ENCODE measurements at regions not wholly inside any gene's neighbourhood (a gene's known extent, or its start where the extent isn't known, plus 50 kb on each side); places are given as distances from the start of the nearest gene placed in this dataset.

DNA sequence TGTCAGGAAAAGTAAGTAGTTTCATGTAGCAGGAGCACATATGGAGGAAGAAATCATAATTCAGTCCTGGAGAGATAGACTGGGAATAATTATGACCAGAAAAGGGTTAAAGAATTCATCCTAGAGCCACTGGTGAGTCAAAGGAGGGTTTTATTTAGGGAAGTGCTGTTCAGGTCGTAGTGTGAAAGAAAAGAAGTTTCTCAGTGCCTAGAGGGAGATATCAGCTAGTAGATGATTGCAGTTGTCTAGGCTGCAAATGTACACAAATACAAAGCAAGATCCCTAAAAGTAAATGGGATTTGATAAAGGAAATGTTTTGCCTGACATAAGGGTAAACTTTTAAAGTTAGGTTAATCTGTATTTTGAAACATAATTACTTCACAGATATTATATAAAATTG is 403.2 kb downstream of the ACTRT1 start:
- TF ChIP-seq, protein P1, sequence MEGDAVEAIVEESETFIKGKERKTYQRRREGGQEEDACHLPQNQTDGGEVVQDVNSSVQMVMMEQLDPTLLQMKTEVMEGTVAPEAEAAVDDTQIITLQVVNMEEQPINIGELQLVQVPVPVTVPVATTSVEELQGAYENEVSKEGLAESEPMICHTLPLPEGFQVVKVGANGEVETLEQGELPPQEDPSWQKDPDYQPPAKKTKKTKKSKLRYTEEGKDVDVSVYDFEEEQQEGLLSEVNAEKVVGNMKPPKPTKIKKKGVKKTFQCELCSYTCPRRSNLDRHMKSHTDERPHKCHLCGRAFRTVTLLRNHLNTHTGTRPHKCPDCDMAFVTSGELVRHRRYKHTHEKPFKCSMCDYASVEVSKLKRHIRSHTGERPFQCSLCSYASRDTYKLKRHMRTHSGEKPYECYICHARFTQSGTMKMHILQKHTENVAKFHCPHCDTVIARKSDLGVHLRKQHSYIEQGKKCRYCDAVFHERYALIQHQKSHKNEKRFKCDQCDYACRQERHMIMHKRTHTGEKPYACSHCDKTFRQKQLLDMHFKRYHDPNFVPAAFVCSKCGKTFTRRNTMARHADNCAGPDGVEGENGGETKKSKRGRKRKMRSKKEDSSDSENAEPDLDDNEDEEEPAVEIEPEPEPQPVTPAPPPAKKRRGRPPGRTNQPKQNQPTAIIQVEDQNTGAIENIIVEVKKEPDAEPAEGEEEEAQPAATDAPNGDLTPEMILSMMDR (conservative IDR thresholded peaks at IDR 0.05): no peak
- no peak for TF ChIP-seq EZH2 (IDR thresholded peaks at IDR 0.05; ENCODE audit: low read depth)
